Hepatocyte (in vitro differentiated cells): ENCODE measurements at regions not wholly inside any gene's neighbourhood (a gene's known extent, or its start where the extent isn't known, plus 50 kb on each side); places are given as distances from the start of the nearest gene placed in this dataset.

ENCODE experiments used
- CTCF ChIP-seq: fragments of 200-600 bp; sonication (generic); IDR thresholded peaks from 2 replicates; pipeline ENCODE4 v1.5.1; 2016; ENCODE audit warnings: antibody characterized with exemption, mild to moderate bottlenecking; ENCODE audit not compliant: poor library complexity
- EZH2 ChIP-seq: fragments of 200-600 bp; sonication (generic); IDR thresholded peaks from 2 replicates; pipeline ENCODE4 v1.6.1; 2016; ENCODE audit warnings: antibody characterized with exemption, mild to moderate bottlenecking, borderline replicate concordance
- EZH2phosphoT487 ChIP-seq: fragments of 200-600 bp; sonication (generic); IDR thresholded peaks from one replicate; pipeline ENCODE4 v1.6.1; 2018; ENCODE audit warnings: antibody characterized with exemption, mild to moderate bottlenecking, low read depth, moderate library complexity; ENCODE audit not compliant: unreplicated experiment, severe bottlenecking

- TF ChIP-seq CTCF (no peak), EZH2 (no peak), EZH2phosphoT487 (no peak)
These were observed 471.3 kb downstream of the LRRC70 start for GRCh38 chr5:63049935-63050334.
